ENCODE measurements at regions not wholly inside any gene's neighbourhood (a gene's known extent, or its start where the extent isn't known, plus 50 kb on each side); places are given as distances from the start of the nearest gene placed in this dataset.

- H3K36me3 ChIP-seq (ENCODE audit: control insufficient read depth, low read length), result no peaks in the 10 kb centered on the region
- H3K27me3 ChIP-seq (ENCODE audit: control insufficient read depth, low read length), result no peaks in the 10 kb centered on the region
- H3K9me2 ChIP-seq (replicated peaks; ENCODE audit: control insufficient read depth, low read length), result no peaks in the 10 kb centered on the region
- no peak overlapping the region for H3K4me3 ChIP-seq (ENCODE audit: low read length)
- H3K9me3 ChIP-seq (ENCODE audit: control insufficient read depth, insufficient read depth, low read length), result no peaks in the 10 kb centered on the region
- TF ChIP-seq EZH2phosphoT487 (IDR thresholded peaks at IDR 0.05; ENCODE audit: borderline replicate concordance, low read length), result no peak
- no peak for TF ChIP-seq CTCF (IDR thresholded peaks at IDR 0.05; ENCODE audit: low read depth, low read length, poor library complexity, severe bottlenecking)
- no peak overlapping the region for H3K4me2 ChIP-seq (ENCODE audit: low read length)
- H3K27ac ChIP-seq (ENCODE audit: low read depth, low read length), result no peak overlapping the region
- H3K79me2 ChIP-seq (ENCODE audit: control insufficient read depth, low read length), result no peaks in the 10 kb centered on the region
- no peaks in the 10 kb centered on the region for H3F3A ChIP-seq (ENCODE audit: control insufficient read depth, insufficient read depth)
- no peaks in the 10 kb centered on the region for H3K4me1 ChIP-seq (ENCODE audit: control insufficient read depth, low read length)
- H4K20me1 ChIP-seq (ENCODE audit: control insufficient read depth, insufficient read depth, low read depth, low read length), result no peaks in the 10 kb centered on the region
Observed at GRCh38 chr2:53432936-53433335, 334.7 kb upstream of the CHAC2 start.

GRCh38 chr2:53429901-53430300, 337.7 kb upstream of the CHAC2 start:
- Histone ChIP-seq H3K4me2 (ENCODE audit: low read length) (no peak overlapping the region), H3K4me3 (ENCODE audit: low read length) (no peak overlapping the region), H3K9me2 (replicated peaks; ENCODE audit: control insufficient read depth, low read length) (no peaks in the 10 kb centered on the region), H3K79me2 (ENCODE audit: control insufficient read depth, low read length) (no peaks in the 10 kb centered on the region), H3F3A (ENCODE audit: control insufficient read depth, insufficient read depth) (no peaks in the 10 kb centered on the region), H3K9me3 (ENCODE audit: control insufficient read depth, insufficient read depth, low read length) (no peaks in the 10 kb centered on the region), H3K36me3 (ENCODE audit: control insufficient read depth, low read length) (no peaks in the 10 kb centered on the region), H3K27ac (ENCODE audit: low read depth, low read length) (no peak overlapping the region), H4K20me1 (ENCODE audit: control insufficient read depth, insufficient read depth, low read depth, low read length) (no peaks in the 10 kb centered on the region), H3K27me3 (ENCODE audit: control insufficient read depth, low read length) (no peaks in the 10 kb centered on the region), H3K4me1 (ENCODE audit: control insufficient read depth, low read length) (no peaks in the 10 kb centered on the region)
- TF ChIP-seq EZH2phosphoT487 (IDR thresholded peaks at IDR 0.05; ENCODE audit: borderline replicate concordance, low read length), result no peak
- TF ChIP-seq CTCF (IDR thresholded peaks at IDR 0.05; ENCODE audit: low read depth, low read length, poor library complexity, severe bottlenecking), result no peak

- Histone ChIP-seq H3K9me2 (replicated peaks; ENCODE audit: control insufficient read depth, low read length) (no peaks in the 10 kb centered on the region), H3K27me3 (ENCODE audit: control insufficient read depth, low read length) (no peaks in the 10 kb centered on the region), H3F3A (ENCODE audit: control insufficient read depth, insufficient read depth) (no peaks in the 10 kb centered on the region), H3K4me3 (ENCODE audit: low read length) (no peak overlapping the region), H4K20me1 (ENCODE audit: control insufficient read depth, insufficient read depth, low read depth, low read length) (no peaks in the 10 kb centered on the region), H3K27ac (ENCODE audit: low read depth, low read length) (no peak overlapping the region), H3K4me1 (ENCODE audit: control insufficient read depth, low read length) (no peaks in the 10 kb centered on the region), H3K9me3 (ENCODE audit: control insufficient read depth, insufficient read depth, low read length) (no peaks in the 10 kb centered on the region), H3K79me2 (ENCODE audit: control insufficient read depth, low read length) (no peaks in the 10 kb centered on the region), H3K4me2 (ENCODE audit: low read length) (no peak overlapping the region), H3K36me3 (ENCODE audit: control insufficient read depth, low read length) (no peaks in the 10 kb centered on the region)
- no peak for TF ChIP-seq EZH2phosphoT487 (IDR thresholded peaks at IDR 0.05; ENCODE audit: borderline replicate concordance, low read length)
- TF ChIP-seq CTCF (IDR thresholded peaks at IDR 0.05; ENCODE audit: low read depth, low read length, poor library complexity, severe bottlenecking), result no peak
Observed at GRCh38 chr2:53424902-53425301, 342.7 kb upstream of the CHAC2 start.

GRCh38 chr2:53423465-53423864, 344.1 kb upstream of the CHAC2 start:
- Histone ChIP-seq H3K9me2 (replicated peaks; ENCODE audit: control insufficient read depth, low read length) (no peaks in the 10 kb centered on the region), H4K20me1 (ENCODE audit: control insufficient read depth, insufficient read depth, low read depth, low read length) (no peaks in the 10 kb centered on the region), H3K4me1 (ENCODE audit: control insufficient read depth, low read length) (no peaks in the 10 kb centered on the region), H3K27me3 (ENCODE audit: control insufficient read depth, low read length) (no peaks in the 10 kb centered on the region), H3K36me3 (ENCODE audit: control insufficient read depth, low read length) (no peaks in the 10 kb centered on the region), H3K4me2 (ENCODE audit: low read length) (no peak overlapping the region), H3F3A (ENCODE audit: control insufficient read depth, insufficient read depth) (no peaks in the 10 kb centered on the region), H3K79me2 (ENCODE audit: control insufficient read depth, low read length) (no peaks in the 10 kb centered on the region), H3K4me3 (ENCODE audit: low read length) (no peak overlapping the region), H3K27ac (ENCODE audit: low read depth, low read length) (no peak overlapping the region), H3K9me3 (ENCODE audit: control insufficient read depth, insufficient read depth, low read length) (no peaks in the 10 kb centered on the region)
- no peak for TF ChIP-seq EZH2phosphoT487 (IDR thresholded peaks at IDR 0.05; ENCODE audit: borderline replicate concordance, low read length)
- no peak for TF ChIP-seq CTCF (IDR thresholded peaks at IDR 0.05; ENCODE audit: low read depth, low read length, poor library complexity, severe bottlenecking)

Data from DOHH2 (cell line).